ENCODE measurements at regions not wholly inside any gene's neighbourhood (a gene's known extent, or its start where the extent isn't known, plus 50 kb on each side); places are given as distances from the start of the nearest gene placed in this dataset.

- no peaks in the 10 kb centered on the region for H3K9me3 ChIP-seq (replicated peaks; ENCODE audit: control insufficient read depth, insufficient read depth, low read length)
- FAIRE-seq (no peak), DNase-seq (ENCODE audit: low read depth, low spot score) (no peak)
- POLR2A ChIA-PET: no interaction called here
- H3K4me3 ChIP-seq (replicated peaks in 1 of 3; ENCODE audit: insufficient read depth in 1 of 3, low read depth in 1 of 3, low read length in 3 of 3): no peak overlapping the region
- CTCF ChIA-PET: no interaction called here
- H3K4me1 ChIP-seq (ENCODE audit: control insufficient read depth, extremely low read depth, insufficient read depth, low read length): peaks cover 19% of the 10 kb centered on the region
- no peak for TF ChIP-seq EZH2 (IDR thresholded peaks at IDR 0.05; ENCODE audit: borderline replicate concordance, low read depth, low read length, severe bottlenecking)
- no peak for TF ChIP-seq POLR2A (IDR thresholded peaks at IDR 0.05; ENCODE audit: low read depth, low read length)
- TF ChIP-seq MAX (IDR thresholded peaks at IDR 0.05; ENCODE audit: insufficient read depth, insufficient read length): no peak
- TF ChIP-seq CTCF (IDR thresholded peaks at IDR 0.05; ENCODE audit: extremely low read depth in 1 of 2, insufficient read depth in 1 of 2, low read depth in 1 of 2, low read length in 2 of 2): no peak
- no peak for TF ChIP-seq MYC (IDR thresholded peaks at IDR 0.05; ENCODE audit: low read depth, low read length)
- TF ChIP-seq POLR2AphosphoS5 (IDR thresholded peaks at IDR 0.05; ENCODE audit: insufficient read depth, low read depth, low read length): no peak
- dilution Hi-C loops (cut with MboI; ENCODE audit: extremely low pct_ligation_motif_present, low sequenced_read_pairs) (no loop called here), intact Hi-C loops (cut with micrococcal nuclease) (no loop called here)
- no peaks in the 10 kb centered on the region for H3K36me3 ChIP-seq (ENCODE audit: control insufficient read depth in 2 of 2, extremely low read depth in 1 of 2, insufficient read depth in 2 of 2, low read length in 2 of 2)
- BruUV-seq (replicated peaks): no TSS peak
- H4K20me1 ChIP-seq (replicated peaks; ENCODE audit: control insufficient read depth, extremely low read depth, insufficient read depth, low read length): no peaks in the 10 kb centered on the region
- no peaks in the 10 kb centered on the region for H3K27me3 ChIP-seq (ENCODE audit: control insufficient read depth in 2 of 2, insufficient read depth in 2 of 2, low read length in 2 of 2)
- H2AFZ ChIP-seq (ENCODE audit: low read depth, low read length): no peak overlapping the region
- H3K27ac ChIP-seq (ENCODE audit: insufficient read depth, low read depth, low read length): no peak overlapping the region
- H3K79me2 ChIP-seq (ENCODE audit: control insufficient read depth, insufficient read depth, low read length): no peaks in the 10 kb centered on the region
- no peak overlapping the region for H3K4me2 ChIP-seq (ENCODE audit: insufficient read depth, low read length)
- H3K9me1 ChIP-seq (replicated peaks; ENCODE audit: control insufficient read depth, extremely low read depth, insufficient read depth, low read length): no peaks in the 10 kb centered on the region
- no peak overlapping the region for H3K9ac ChIP-seq (replicated peaks; ENCODE audit: extremely low read depth, insufficient read depth, low read length)
Observed at GRCh38 chr2:194705398-194705797, 951.6 kb upstream of the SLC39A10 start.

GRCh38 chr2:194700726-194701125 lies 956.3 kb upstream of the SLC39A10 start:
- Histone ChIP-seq H3K27me3 (ENCODE audit: control insufficient read depth in 2 of 2, insufficient read depth in 2 of 2, low read length in 2 of 2) (no peaks in the 10 kb centered on the region), H3K79me2 (ENCODE audit: control insufficient read depth, insufficient read depth, low read length) (no peaks in the 10 kb centered on the region), H3K9me3 (replicated peaks; ENCODE audit: control insufficient read depth, insufficient read depth, low read length) (no peaks in the 10 kb centered on the region), H3K9ac (replicated peaks; ENCODE audit: extremely low read depth, insufficient read depth, low read length) (no peak overlapping the region), H3K9me1 (replicated peaks; ENCODE audit: control insufficient read depth, extremely low read depth, insufficient read depth, low read length) (no peaks in the 10 kb centered on the region), H3K27ac (ENCODE audit: insufficient read depth, low read depth, low read length) (peak overlapping the region; percentile 55), H3K4me2 (ENCODE audit: insufficient read depth, low read length) (peak overlapping the region; percentile 68), H3K4me1 (ENCODE audit: control insufficient read depth, extremely low read depth, insufficient read depth, low read length) (peaks cover 46% of the 10 kb centered on the region), H3K4me3 (replicated peaks in 1 of 3; ENCODE audit: insufficient read depth in 1 of 3, low read depth in 1 of 3, low read length in 3 of 3) (no peak overlapping the region), H2AFZ (ENCODE audit: low read depth, low read length) (no peak overlapping the region), H4K20me1 (replicated peaks; ENCODE audit: control insufficient read depth, extremely low read depth, insufficient read depth, low read length) (no peaks in the 10 kb centered on the region), H3K36me3 (ENCODE audit: control insufficient read depth in 2 of 2, extremely low read depth in 1 of 2, insufficient read depth in 2 of 2, low read length in 2 of 2) (no peaks in the 10 kb centered on the region)
- TF ChIP-seq POLR2A (IDR thresholded peaks at IDR 0.05; ENCODE audit: low read depth, low read length) (no peak), EZH2 (IDR thresholded peaks at IDR 0.05; ENCODE audit: borderline replicate concordance, low read depth, low read length, severe bottlenecking) (no peak), POLR2AphosphoS5 (IDR thresholded peaks at IDR 0.05; ENCODE audit: insufficient read depth, low read depth, low read length) (no peak), CTCF (IDR thresholded peaks at IDR 0.05; ENCODE audit: extremely low read depth in 1 of 2, insufficient read depth in 1 of 2, low read depth in 1 of 2, low read length in 2 of 2) (no peak), MYC (IDR thresholded peaks at IDR 0.05; ENCODE audit: low read depth, low read length) (no peak), GATA2 (IDR thresholded peaks at IDR 0.05; ENCODE audit: insufficient read depth, insufficient read length, low read depth, low read length) (no peak), FOS (IDR thresholded peaks at IDR 0.05; ENCODE audit: borderline replicate concordance, insufficient read depth, low read length) (no peak), MAX (IDR thresholded peaks at IDR 0.05; ENCODE audit: insufficient read depth, insufficient read length) (no peak), JUN (IDR thresholded peaks at IDR 0.05; ENCODE audit: borderline replicate concordance, insufficient read depth, insufficient read length, low read depth) (no peak)
- BruUV-seq (replicated peaks): no TSS peak
- no peak for FAIRE-seq
- intact Hi-C loops (cut with micrococcal nuclease) (loop anchor here (5.0 kb wide), 2 partner anchors 42 to 117 kb away; no protein-coding TSS in a partner anchor), dilution Hi-C loops (cut with MboI; ENCODE audit: extremely low pct_ligation_motif_present, low sequenced_read_pairs) (no loop called here)
- POLR2A ChIA-PET: interaction anchor here (0.6 kb wide), 1 partner anchor 59 kb away, joined by 3 read pairs; no protein-coding TSS in a partner anchor
- peak; percentile 52 for DNase-seq (ENCODE audit: low read depth, low spot score)
- CTCF ChIA-PET: interaction anchor here (1.5 kb wide), 1 partner anchor 37 kb away, joined by 3 read pairs; no protein-coding TSS in a partner anchor

Data from endothelial cell of umbilical vein (primary cell).